GM23338 (cell line): ENCODE measurements at regions not wholly inside any gene's neighbourhood (a gene's known extent, or its start where the extent isn't known, plus 50 kb on each side); places are given as distances from the start of the nearest gene placed in this dataset.

Source experiments
- ATAC-seq: fragments of 200-7000 bp; cut with Tn5 transposase; 3 replicates; pipeline ENCODE4 v1.9.1; 2020
- DNase-seq: peaks from one replicate; pipeline ENCODE4 v3.0.0-alpha.2; 2015; ENCODE audit warnings: low spot score
- H2AFZ ChIP-seq: fragments of 200-600 bp; sonication (generic); 2 replicates; pipeline ENCODE4 v1.8.0; 2016; ENCODE audit warnings: antibody characterized with exemption, mild to moderate bottlenecking, moderate library complexity
- H3F3A ChIP-seq: fragments of 200-600 bp; sonication (generic); replicated peaks from 2 replicates; pipeline ENCODE4 v1.8.0; 2017; ENCODE audit warnings: antibody characterized with exemption, mixed run types, low read depth
- H3K27ac ChIP-seq: fragments of 200-600 bp; sonication (generic); 2 replicates; pipeline ENCODE4 v1.6.1; 2016; ENCODE audit warnings: low read depth
- H3K27me3 ChIP-seq: fragments of 200-600 bp; sonication (generic); 2 replicates; pipeline ENCODE4 v1.8.0; 2016; ENCODE audit warnings: mild to moderate bottlenecking, mixed run types, moderate library complexity; ENCODE audit not compliant: insufficient read depth
- H3K36me3 ChIP-seq: fragments of 200-600 bp; sonication (generic); 2 replicates; pipeline ENCODE4 v1.8.0; 2016; ENCODE audit warnings: mild to moderate bottlenecking; ENCODE audit not compliant: insufficient read depth
- H3K4me1 ChIP-seq: fragments of 200-600 bp; sonication (generic); 2 replicates; pipeline ENCODE4 v1.8.0; 2016; ENCODE audit warnings: mild to moderate bottlenecking, moderate library complexity; ENCODE audit not compliant: insufficient read depth
- H3K4me2 ChIP-seq: fragments of 200-600 bp; sonication (generic); 2 replicates; pipeline ENCODE4 v1.7.1; 2017; ENCODE audit warnings: mixed run types
- H3K4me3 ChIP-seq: fragments of 200-600 bp; sonication (generic); 2 replicates; pipeline ENCODE4 v1.6.1; 2016; ENCODE audit warnings: mixed run types
- H3K79me2 ChIP-seq: fragments of 200-600 bp; sonication (generic); replicated peaks from 2 replicates; pipeline ENCODE4 v1.8.0; 2017; ENCODE audit warnings: mild to moderate bottlenecking; ENCODE audit not compliant: insufficient read depth
- H3K9me2 ChIP-seq: fragments of 200-600 bp; sonication (generic); 2 replicates; pipeline ENCODE4 v1.8.0; 2017; ENCODE audit not compliant: insufficient read depth
- H4K20me1 ChIP-seq: fragments of 200-600 bp; sonication (generic); replicated peaks from 2 replicates; pipeline ENCODE4 v1.8.0; 2017; ENCODE audit warnings: mild to moderate bottlenecking; ENCODE audit not compliant: insufficient read depth
- H3K27ac Mint-ChIP-seq: 2 replicates; pipeline ENCODE4 v1.8.0; 2020; ENCODE audit warnings: inconsistent platforms, mild to moderate bottlenecking, moderate library complexity, mixed read lengths
- H3K27me3 Mint-ChIP-seq: 3 replicates; pipeline ENCODE4 v1.8.0; 2022; ENCODE audit warnings: low read depth, mild to moderate bottlenecking, moderate library complexity, mixed read lengths, inconsistent platforms; ENCODE audit not compliant: insufficient read depth, poor library complexity
- H3K36me3 Mint-ChIP-seq: 3 replicates; pipeline ENCODE4 v1.8.0; 2021; ENCODE audit warnings: low read depth, mild to moderate bottlenecking, inconsistent platforms, moderate library complexity, mixed read lengths
- H3K4me1 Mint-ChIP-seq: 3 replicates; pipeline ENCODE4 v1.8.0; 2020; ENCODE audit warnings: mild to moderate bottlenecking, inconsistent platforms, mixed read lengths
- H3K4me3 Mint-ChIP-seq: 3 replicates; pipeline ENCODE4 v1.8.0; 2021; ENCODE audit warnings: moderate library complexity, mild to moderate bottlenecking, inconsistent platforms, mixed read lengths
- H3K9me3 Mint-ChIP-seq: 3 replicates; pipeline ENCODE4 v1.8.0; 2020; ENCODE audit warnings: moderate library complexity, mild to moderate bottlenecking, inconsistent platforms, mixed read lengths
- CREB1 ChIP-seq: fragments of 250-450 bp; sonication (Bioruptor Pico); IDR thresholded peaks from 2 replicates; pipeline ENCODE4 v1.5.0; 2020; ENCODE audit warnings: low read depth, mild to moderate bottlenecking, moderate library complexity
- CTCF ChIP-seq, 2 experiments: fragments of 200-600 bp in 1 of 2; sonication (generic) in 1 of 2; conservative IDR thresholded peaks; 2 replicates each; pipeline versions ENCODE4 v1.5.1 to v1.6.1; 2016 to 2017; ENCODE audit warnings: antibody characterized with exemption in 2 of 2, low read depth in 2 of 2, mild to moderate bottlenecking in 2 of 2, moderate library complexity in 1 of 2
- ETS1 ChIP-seq: IDR thresholded peaks from 2 replicates; pipeline ENCODE4 v1.6.1; 2016; ENCODE audit warnings: antibody characterized with exemption
- EZH2 ChIP-seq: fragments of 200-600 bp; sonication (generic); IDR thresholded peaks from one replicate; pipeline ENCODE4 v1.8.0; 2017; ENCODE audit warnings: antibody characterized with exemption, mild to moderate bottlenecking, low read depth; ENCODE audit not compliant: unreplicated experiment
- EZH2phosphoT487 ChIP-seq: fragments of 200-600 bp; sonication (generic); IDR thresholded peaks from one replicate; pipeline ENCODE4 v1.8.1; 2018; ENCODE audit warnings: antibody characterized with exemption; ENCODE audit not compliant: unreplicated experiment
- JUNB ChIP-seq: IDR thresholded peaks from one replicate; pipeline ENCODE4 v1.6.1; 2016; ENCODE audit warnings: antibody characterized with exemption; ENCODE audit not compliant: unreplicated experiment
- NANOG ChIP-seq: IDR thresholded peaks from 2 replicates; pipeline ENCODE4 v1.6.1; 2016; ENCODE audit warnings: antibody characterized with exemption, borderline replicate concordance
- POLR2AphosphoS5 ChIP-seq: IDR thresholded peaks from 2 replicates; pipeline ENCODE4 v1.6.1; 2016; ENCODE audit warnings: antibody characterized with exemption, low read depth
- REST ChIP-seq: IDR thresholded peaks from one replicate; pipeline ENCODE4 v1.6.1; 2018; ENCODE audit warnings: antibody characterized with exemption; ENCODE audit not compliant: unreplicated experiment
- STAT1 ChIP-seq: IDR thresholded peaks from one replicate; pipeline ENCODE4 v1.6.1; 2016; ENCODE audit warnings: antibody characterized with exemption; ENCODE audit not compliant: unreplicated experiment
- ZNF114 ChIP-seq: fragments of 250-450 bp; sonication (Bioruptor Pico); IDR thresholded peaks from 2 replicates; pipeline ENCODE4 v1.5.0; 2020; ENCODE audit warnings: mild to moderate bottlenecking, moderate library complexity
- ZNF331 ChIP-seq: fragments of 250-450 bp; sonication (Bioruptor Pico); IDR thresholded peaks from 2 replicates; pipeline ENCODE4 v1.5.0; 2020; ENCODE audit warnings: low read depth, mild to moderate bottlenecking, moderate library complexity
- ZNF462 ChIP-seq: fragments of 250-450 bp; sonication (Bioruptor Pico); IDR thresholded peaks from 2 replicates; pipeline ENCODE4 v1.5.0; 2020; ENCODE audit warnings: mild to moderate bottlenecking, moderate library complexity

GRCh38 chr18:30034818-30035217, 1007.7 kb downstream of the DSC3 start:
- no peak for ATAC-seq
- H3K27me3 Mint-ChIP-seq: no peaks in the 10 kb centered on the region

More at GRCh38 chr18:30034818-30035217, 1007.7 kb downstream of the DSC3 start:
- Histone ChIP-seq H3K4me2 (no peak overlapping the region), H3F3A (no peaks in the 10 kb centered on the region), H2AFZ (no peak overlapping the region), H3K36me3 (no peaks in the 10 kb centered on the region; the same call in 1 of the 2 replicates), H3K4me1 (no peaks in the 10 kb centered on the region), H3K4me3 (no peak overlapping the region), H3K79me2 (no peaks in the 10 kb centered on the region), H4K20me1 (no peaks in the 10 kb centered on the region), H3K27me3 (no peaks in the 10 kb centered on the region), H3K27ac (no peak overlapping the region), H3K9me2 (no peaks in the 10 kb centered on the region; the same call in 1 of the 2 replicates)
- H3K36me3 Mint-ChIP-seq: peaks cover 24% of the 10 kb centered on the region
- no peak overlapping the region for H3K27ac Mint-ChIP-seq
- peaks cover 32% of the 10 kb centered on the region for H3K9me3 Mint-ChIP-seq
- no peaks in the 10 kb centered on the region for H3K4me1 Mint-ChIP-seq
- H3K4me3 Mint-ChIP-seq: no peak overlapping the region
- no peak for DNase-seq
- TF ChIP-seq NANOG (no peak), ETS1 (no peak), POLR2AphosphoS5 (no peak), CTCF (conservative IDR thresholded peaks at IDR 0.05; ENCODE audit: low read depth in 2 of 2) (no peak), CREB1 (CRISPR knock-in tag) (no peak), STAT1 (no peak), ZNF114 (CRISPR knock-in tag) (no peak), JUNB (no peak), ZNF462 (CRISPR knock-in tag) (no peak), ZNF331 (no peak), EZH2 (no peak), EZH2phosphoT487 (no peak), REST (no peak)
